HG02938 (cell line): ENCODE measurements at regions not wholly inside any gene's neighbourhood (a gene's known extent, or its start where the extent isn't known, plus 50 kb on each side); places are given as distances from the start of the nearest gene placed in this dataset.
"Not testable (repeated sequence)": the region's sequence is repeated elsewhere in the genome, so short reads cannot be mapped to it uniquely, and the experiment has no call there.

Source experiments
- ATAC-seq: cut with Tn5 transposase; IDR thresholded peaks from one replicate; pipeline ENCODE4 v1.9.1; 2021; ENCODE audit warnings: mild to moderate bottlenecking, moderate library complexity; ENCODE audit not compliant: unreplicated experiment

DNA sequence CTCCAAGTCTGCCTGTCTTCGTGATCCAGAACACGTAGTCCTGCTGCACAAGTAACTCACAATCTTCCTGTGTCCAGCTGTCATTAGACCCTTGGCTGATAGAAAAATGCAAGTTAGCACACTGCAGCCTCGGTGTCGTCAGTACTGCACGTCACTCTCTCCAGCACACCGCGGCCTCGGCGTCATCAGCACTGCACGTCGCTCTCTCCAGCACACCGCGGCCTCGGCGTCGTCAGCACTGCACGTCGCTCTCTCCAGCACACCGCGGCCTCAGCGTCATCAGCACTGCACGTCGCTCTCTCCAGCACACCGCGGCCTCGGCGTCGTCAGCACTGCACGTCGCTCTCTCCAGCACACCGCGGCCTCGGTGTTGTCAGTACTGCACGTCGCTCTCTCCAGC, 160.0 kb downstream of the FOXL1 start:
- not testable (repeated sequence) for ATAC-seq

DNA sequence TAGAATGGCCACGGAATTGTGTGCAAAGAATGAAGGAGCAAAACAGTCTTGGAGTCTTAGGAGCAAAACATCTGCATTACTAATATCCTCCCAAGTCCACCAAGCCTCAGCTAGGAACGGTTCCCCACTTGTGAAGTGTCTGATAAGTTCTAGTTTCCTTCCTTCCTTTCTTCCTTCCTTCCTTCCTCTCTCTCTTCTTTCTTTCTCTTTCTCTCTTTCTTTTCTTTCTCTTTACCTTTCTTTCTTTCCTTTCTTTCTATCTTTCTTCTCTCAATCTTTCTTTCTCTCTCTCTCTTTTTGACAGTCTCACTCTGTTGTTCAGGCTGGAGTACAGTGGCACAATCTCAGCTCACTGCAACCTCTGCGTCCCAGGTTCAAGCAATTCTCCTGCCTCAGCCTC, 160.8 kb downstream of the FOXL1 start:
- ATAC-seq = no peak

GRCh38 chr16:86739808-86740207, 161.5 kb downstream of the FOXL1 start:
- ATAC-seq = no peak

DNA sequence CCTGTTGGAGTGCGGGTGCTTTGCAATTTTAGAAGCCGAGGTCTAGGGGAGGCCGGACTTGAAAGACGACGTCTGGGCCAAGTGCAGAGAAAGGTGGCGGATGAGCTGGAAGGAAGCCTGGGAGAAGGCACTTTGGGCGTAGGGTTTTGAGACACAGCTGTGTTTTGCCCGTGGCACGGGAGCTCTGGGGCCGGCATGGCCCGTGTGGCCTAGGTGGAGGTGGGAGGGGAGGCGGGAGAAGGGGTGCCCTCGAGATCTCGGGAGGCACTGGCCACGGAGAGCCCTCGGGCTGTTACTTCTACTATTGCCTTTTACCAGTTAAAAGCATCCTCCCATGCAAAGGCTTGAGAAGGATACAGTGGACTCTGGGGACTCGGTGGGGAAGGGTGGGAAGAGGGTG, 161.9 kb downstream of the FOXL1 start:
- no peak for ATAC-seq

DNA sequence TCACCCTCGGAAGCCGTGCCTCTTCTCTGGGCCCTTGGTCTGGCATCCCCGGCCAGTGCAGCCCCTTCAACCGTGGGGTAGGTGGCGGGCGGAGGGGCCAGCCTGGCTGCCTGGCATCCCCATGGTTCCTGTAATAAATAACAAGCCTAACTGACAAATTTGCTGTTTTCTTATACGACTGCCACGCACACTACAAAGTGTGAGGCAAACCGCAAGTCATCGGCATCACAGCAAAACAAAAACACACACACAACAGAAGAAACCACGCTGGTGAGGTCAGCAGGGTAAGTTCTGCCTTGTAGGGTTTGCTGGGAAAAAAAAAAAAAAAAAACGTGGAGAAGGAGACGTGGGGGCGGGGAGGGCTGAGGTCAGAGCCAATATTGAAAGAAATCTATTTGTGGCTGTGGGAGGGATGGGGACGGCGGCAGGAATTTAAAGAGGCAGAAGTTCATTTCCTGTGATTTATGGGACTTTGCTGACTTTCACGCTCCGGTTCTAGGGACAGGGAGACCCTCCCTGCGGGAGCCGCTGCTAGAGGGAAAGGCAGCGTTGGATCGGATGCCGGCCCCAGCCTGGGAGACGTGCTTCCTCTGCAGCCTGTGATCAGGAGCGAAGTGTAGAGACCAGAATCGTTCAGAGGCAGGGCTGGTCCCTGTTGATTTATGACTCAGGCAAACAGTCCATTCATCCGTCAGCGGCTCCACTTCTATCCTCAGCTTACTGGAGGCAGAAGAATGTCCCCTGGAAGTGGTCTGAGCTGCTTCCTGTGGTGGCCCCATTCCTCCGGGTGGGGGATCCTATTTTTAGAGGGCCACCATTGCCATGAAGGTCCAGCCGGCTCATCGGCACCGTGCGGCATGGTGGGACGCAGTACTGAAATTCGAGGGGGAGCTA, 162.8 kb downstream of the FOXL1 start:
- ATAC-seq = no peak

DNA sequence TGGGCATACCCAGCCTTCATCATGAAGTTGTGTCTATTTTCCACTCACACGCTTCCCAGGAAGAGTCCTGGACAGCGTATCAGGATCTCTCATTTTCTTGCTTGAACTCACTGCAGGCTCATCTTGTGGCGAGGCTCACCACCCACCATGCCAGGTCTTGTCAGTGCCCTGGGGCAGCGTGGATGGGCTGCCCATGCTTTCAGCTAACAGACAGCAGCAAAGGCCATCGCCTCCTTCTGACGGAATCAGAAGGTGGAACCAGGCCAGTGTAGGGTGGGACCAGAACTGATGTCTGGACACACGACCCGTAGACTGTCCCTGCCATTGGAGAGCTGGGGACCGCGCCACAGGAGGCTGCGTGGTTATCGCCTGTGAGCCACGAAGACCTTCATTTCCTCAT, 169.4 kb downstream of the FOXL1 start:
- ATAC-seq = no peak

DNA sequence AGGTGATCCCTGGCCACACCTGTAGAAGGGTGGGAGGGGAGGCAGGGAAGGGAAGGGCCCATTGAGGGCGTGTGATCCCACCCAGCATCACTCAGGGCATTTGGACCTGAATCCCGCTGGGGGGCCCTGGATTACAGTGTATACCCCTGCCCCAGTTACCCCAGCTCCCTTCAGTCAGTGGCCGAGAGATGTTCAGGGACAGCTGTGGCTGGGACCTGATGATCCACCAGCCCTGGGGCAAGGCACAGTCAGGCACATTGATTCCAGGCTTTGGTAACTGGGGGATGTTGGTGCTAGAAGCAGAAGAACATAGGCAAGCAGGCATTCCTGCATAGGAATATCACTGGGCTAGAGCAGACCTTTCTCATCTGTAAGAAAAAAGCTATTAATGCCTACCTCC, 170.3 kb downstream of the FOXL1 start:
- ATAC-seq = no peak

- ATAC-seq = no peak
Observed at GRCh38 chr16:86751076-86752030, 173.0 kb downstream of the FOXL1 start.

DNA sequence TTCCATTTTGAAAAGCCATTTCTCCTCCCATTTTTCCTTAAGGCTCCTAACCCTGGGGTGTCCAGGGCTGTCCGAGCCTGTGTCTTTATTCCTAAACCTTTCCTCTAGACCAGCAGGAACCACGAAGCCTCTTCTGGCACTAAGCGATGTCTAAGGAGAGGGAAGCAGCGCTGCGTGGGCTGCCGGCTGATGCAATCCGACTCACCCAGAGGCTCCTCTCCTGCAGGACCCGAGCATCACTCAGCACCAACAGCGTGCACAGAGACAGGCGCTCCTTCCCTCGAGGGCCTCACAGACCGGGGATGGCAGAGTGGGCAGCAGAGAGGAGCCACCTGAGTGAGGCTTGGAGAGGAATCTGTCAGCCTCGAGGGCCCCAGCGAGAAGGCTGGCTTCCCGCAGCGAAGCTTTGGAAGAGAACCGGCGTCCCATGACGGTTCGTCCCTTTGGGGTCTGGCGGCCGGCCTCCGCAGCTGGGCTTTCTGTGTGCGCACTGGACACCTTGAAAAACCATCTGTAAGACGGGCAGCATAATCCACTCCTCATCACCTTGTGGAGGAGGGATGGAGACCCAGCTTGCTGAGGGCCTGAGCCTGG, 174.3 kb downstream of the FOXL1 start:
- ATAC-seq = no peak

- ATAC-seq = no peak
Observed at GRCh38 chr16:86753399-86753798, 175.1 kb downstream of the FOXL1 start.

GRCh38 chr16:86755571-86756006, 177.2 kb downstream of the FOXL1 start:
- ATAC-seq = no peak

GRCh38 chr16:86756882-86757703, 178.7 kb downstream of the FOXL1 start:
- ATAC-seq = no peak

- no peak for ATAC-seq
Observed at GRCh38 chr16:86757704-86758040, 179.3 kb downstream of the FOXL1 start.

GRCh38 chr16:86758932-86759331, 180.6 kb downstream of the FOXL1 start:
- no peak for ATAC-seq

DNA sequence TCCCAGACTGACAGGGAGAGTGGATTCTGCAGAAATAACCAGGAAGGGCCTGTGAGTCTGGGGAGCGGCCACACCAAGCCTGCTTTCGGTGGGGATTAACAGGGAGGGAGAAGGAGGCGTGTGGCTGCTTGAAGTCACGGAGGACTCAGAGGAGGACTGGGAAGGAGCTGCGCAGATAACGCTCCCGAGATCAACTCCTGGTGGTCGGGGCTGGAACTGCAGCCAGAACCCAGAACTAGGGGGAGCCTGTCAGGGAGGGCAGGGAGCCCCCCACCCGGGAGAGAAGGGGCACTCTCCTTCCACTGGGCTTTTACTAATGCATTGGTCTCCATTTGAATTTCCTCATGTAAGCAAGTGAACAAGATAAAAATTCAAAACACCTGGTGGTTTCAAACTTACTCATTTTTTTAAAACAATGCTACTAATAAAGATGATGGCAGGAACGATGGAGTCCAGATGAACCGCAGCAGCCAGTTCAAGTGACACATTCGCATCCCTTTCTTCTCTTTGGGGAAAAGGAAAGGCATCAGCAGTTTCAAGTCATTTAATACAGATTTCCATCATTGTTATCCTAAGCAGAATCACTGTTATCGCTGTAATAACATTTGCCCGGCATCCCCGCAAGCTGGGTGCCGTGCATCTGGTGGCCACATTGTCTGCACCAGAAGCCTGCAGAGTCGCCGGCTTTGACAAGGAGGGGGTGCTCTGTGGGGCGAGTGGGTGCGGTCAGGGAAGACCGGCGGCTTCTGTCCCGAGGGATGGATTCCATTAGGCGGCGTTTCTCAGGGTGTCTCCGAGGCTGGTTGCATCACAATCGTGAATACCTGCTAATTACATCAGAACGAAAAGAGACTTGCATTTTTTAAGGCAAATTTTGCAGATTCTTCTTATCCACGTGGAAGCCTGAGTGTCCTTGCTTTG, 183.0 kb downstream of the FOXL1 start:
- no peak for ATAC-seq

DNA sequence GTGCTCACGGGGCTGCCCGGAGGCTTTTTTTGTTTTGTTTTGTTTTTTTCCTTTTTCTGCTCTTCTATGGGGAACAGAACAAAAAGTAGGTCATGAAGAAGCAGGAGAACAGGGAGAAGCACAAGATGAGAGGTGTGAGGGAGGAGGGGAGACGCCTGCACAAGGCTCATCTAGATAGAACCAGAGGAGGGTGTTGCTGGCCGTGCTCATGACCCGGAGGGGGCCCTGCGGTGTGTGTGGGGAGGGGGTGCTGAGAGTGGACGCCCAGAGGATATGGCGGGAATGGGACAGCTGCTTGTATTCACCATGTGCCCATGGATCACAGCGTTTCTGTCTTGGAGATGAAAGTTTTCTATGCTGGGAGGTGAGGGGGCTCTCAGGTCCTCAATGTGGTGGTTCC, 183.7 kb downstream of the FOXL1 start:
- no peak for ATAC-seq

- no peak for ATAC-seq
Observed at GRCh38 chr16:86763819-86764218, 185.5 kb downstream of the FOXL1 start.

DNA sequence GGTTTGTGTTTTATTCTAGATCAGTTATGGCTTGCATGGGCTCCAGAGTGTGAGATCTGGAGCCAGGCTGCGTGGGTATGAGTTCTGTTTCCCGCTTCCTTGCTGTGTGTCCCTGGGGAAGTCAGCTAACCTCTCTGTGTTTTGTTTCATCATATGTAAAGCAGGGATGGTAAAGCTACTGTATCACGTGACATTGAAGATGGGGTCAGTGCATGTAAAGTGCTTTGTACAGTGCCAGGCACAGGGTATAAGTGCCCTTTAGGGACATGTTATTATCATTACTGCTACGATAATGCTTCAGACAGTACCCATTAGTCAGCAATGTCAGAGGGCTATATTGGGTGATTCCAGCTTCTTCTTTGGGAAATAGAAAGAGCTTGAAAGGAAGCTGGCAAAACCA, 186.2 kb downstream of the FOXL1 start:
- no peak for ATAC-seq

DNA sequence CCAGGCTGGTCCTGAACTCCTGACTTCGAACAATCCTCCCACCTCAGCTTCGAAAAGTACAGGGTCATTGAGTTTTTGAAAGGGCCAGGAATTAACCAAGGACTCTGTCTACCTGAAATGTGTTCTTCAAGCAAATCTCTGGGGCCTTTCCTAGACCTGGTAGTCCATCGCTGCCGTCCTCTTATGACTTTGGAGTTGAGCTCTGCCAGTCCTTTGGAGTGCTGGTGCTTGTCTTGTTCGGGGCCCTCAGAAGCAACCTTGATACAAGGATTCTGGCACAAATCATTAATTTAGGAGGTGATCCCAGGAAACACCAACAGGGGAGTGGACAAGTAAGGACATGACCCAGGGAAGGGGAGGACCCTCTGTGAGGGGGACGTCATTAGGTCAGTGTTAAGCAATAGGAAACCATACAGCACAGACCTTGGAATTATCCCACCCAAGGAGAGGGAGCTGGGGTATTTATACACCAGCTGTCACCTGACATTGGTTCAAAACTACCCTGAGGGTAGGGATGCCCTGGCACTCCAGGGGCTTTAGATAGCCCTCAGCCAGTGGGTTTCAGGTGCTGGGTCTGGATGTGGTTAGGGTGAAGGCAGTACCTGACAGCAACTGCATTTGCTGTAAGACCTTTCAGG, 187.2 kb downstream of the FOXL1 start:
- no peak for ATAC-seq
